Natural killer cell treated with Interleukin-12 subunit alpha and Interleukin-12 subunit beta and Interleukin-15 and Interleukin-18, amount 100 ng/mL, for 72 hours (primary cell): ENCODE measurements at regions not wholly inside any gene's neighbourhood (a gene's known extent, or its start where the extent isn't known, plus 50 kb on each side); places are given as distances from the start of the nearest gene placed in this dataset.

Experiments
- ATAC-seq, 2 donors: fragments of 150-1000 bp; cut with Tn5 transposase in 1 of 2; sonication (Bioruptor Pico), chemical (Tn5 transposase) in 1 of 2; 2 replicates each; pipeline ENCODE4 v1.10.0; 2021
- DNase-seq: peaks from one replicate; pipeline ENCODE4 v3.0.0; 2022; ENCODE audit warnings: low spot score
- H3K27ac Mint-ChIP-seq, 2 donors: 1 replicate in 1 of 2; 2 replicates in 1 of 2; pipeline ENCODE4 v1.8.0; 2022; ENCODE audit warnings: mixed read lengths in 2 of 2, mild to moderate bottlenecking in 1 of 2, moderate library complexity in 1 of 2
- H3K27me3 Mint-ChIP-seq, 2 donors: 1 replicate in 1 of 2; 2 replicates in 1 of 2; pipeline ENCODE4 v1.8.0; 2022; ENCODE audit warnings: mixed read lengths in 2 of 2
- H3K36me3 Mint-ChIP-seq: one replicate; pipeline ENCODE4 v1.8.0; 2022; ENCODE audit warnings: mixed read lengths
- H3K4me1 Mint-ChIP-seq, 2 donors: 1 replicate in 1 of 2; 2 replicates in 1 of 2; pipeline ENCODE4 v1.8.0; 2022; ENCODE audit warnings: low read depth in 2 of 2, mixed read lengths in 2 of 2, mild to moderate bottlenecking in 1 of 2
- H3K4me3 Mint-ChIP-seq: one replicate; pipeline ENCODE4 v1.8.0; 2022; ENCODE audit warnings: mixed read lengths
- H3K9me3 Mint-ChIP-seq: 2 replicates; pipeline ENCODE4 v1.8.0; 2022; ENCODE audit warnings: mixed read lengths

GRCh38 chr4:30912098-30912714, 192.0 kb downstream of the PCDH7 start:
- no peak for ATAC-seq
- no peak for DNase-seq
- no peaks in the 10 kb centered on the region for H3K4me1 Mint-ChIP-seq
- H3K9me3 Mint-ChIP-seq, result peaks cover 36% of the 10 kb centered on the region
- H3K36me3 Mint-ChIP-seq, result peaks cover 8% of the 10 kb centered on the region
- H3K27ac Mint-ChIP-seq, result no peak overlapping the region
- H3K27me3 Mint-ChIP-seq, result no peaks in the 10 kb centered on the region
- H3K4me3 Mint-ChIP-seq, result no peak overlapping the region

GRCh38 chr4:30916337-30917274, 196.4 kb downstream of the PCDH7 start:
- no peaks in the 10 kb centered on the region for H3K27me3 Mint-ChIP-seq

GRCh38 chr4:30917946-30918345, 197.8 kb downstream of the PCDH7 start:
- no peak overlapping the region for H3K27ac Mint-ChIP-seq
- H3K4me1 Mint-ChIP-seq, result no peaks in the 10 kb centered on the region
- ATAC-seq (no peak), DNase-seq (no peak)
- H3K36me3 Mint-ChIP-seq, result peaks cover 9% of the 10 kb centered on the region
- H3K27me3 Mint-ChIP-seq, result no peaks in the 10 kb centered on the region
- H3K9me3 Mint-ChIP-seq, result peaks cover 20% of the 10 kb centered on the region
- H3K4me3 Mint-ChIP-seq, result no peak overlapping the region

More at GRCh38 chr4:30916337-30917274, 196.4 kb downstream of the PCDH7 start:
- DNase-seq (no peak), ATAC-seq (no peak)
- Mint-ChIP-seq H3K36me3 (peaks cover 9% of the 10 kb centered on the region), H3K4me3 (no peak overlapping the region), H3K27ac (no peak overlapping the region), H3K4me1 (no peaks in the 10 kb centered on the region), H3K9me3 (peaks cover 20% of the 10 kb centered on the region)

GRCh38 chr4:30919458-30919857, 199.3 kb downstream of the PCDH7 start:
- no peaks in the 10 kb centered on the region for H3K4me1 Mint-ChIP-seq
- H3K36me3 Mint-ChIP-seq, result peaks cover 9% of the 10 kb centered on the region
- peaks cover 20% of the 10 kb centered on the region for H3K9me3 Mint-ChIP-seq
- no peak overlapping the region for H3K27ac Mint-ChIP-seq
- H3K4me3 Mint-ChIP-seq, result no peak overlapping the region
- ATAC-seq (no peak), DNase-seq (no peak)
- H3K27me3 Mint-ChIP-seq, result no peaks in the 10 kb centered on the region

DNA sequence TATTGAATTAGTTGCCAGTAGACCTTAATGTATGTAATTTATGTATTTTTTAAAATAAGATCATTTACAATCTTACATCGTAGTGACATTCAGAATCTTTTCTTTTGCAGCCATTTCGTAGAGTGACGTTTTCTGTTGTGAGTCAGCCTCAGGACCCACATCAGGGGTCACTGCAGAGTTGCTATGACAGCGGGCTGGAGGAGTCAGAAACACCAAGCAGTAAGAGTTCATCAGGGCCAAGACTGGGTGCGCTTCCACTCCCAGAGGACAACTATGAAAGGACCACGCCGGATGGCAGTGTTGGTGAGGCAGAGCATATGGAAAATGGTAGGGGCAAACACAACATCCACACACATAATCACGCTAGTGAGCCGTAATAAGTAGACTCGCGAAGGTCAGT, 199.9 kb downstream of the PCDH7 start:
- no peak overlapping the region for H3K27ac Mint-ChIP-seq
- H3K4me3 Mint-ChIP-seq, result no peak overlapping the region
- H3K4me1 Mint-ChIP-seq, result no peaks in the 10 kb centered on the region
- H3K36me3 Mint-ChIP-seq, result peaks cover 9% of the 10 kb centered on the region
- DNase-seq (no peak), ATAC-seq (no peak)
- H3K27me3 Mint-ChIP-seq, result no peaks in the 10 kb centered on the region
- H3K9me3 Mint-ChIP-seq, result peaks cover 20% of the 10 kb centered on the region

DNA sequence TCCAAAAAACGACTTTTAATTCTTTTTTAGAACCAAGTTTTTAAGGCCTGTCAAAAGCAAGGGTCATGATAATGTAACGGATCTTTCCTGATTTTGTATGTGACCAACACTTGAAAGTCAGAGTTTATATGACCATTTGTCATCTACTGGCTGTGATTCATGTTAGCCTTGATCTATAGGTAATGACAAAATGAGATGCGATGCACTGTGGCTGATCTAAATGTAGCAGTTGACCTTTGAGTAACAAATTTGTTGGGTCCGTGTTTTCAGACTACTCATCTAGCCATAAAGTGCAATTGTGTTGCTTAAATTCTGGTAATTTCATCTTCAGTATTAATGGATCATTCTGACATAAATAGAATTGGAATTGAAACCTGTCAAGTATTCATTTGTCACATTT, 202.5 kb downstream of the PCDH7 start:
- Mint-ChIP-seq H3K27me3 (no peaks in the 10 kb centered on the region), H3K9me3 (peaks cover 7% of the 10 kb centered on the region), H3K4me3 (no peak overlapping the region), H3K36me3 (no peaks in the 10 kb centered on the region), H3K27ac (no peak overlapping the region), H3K4me1 (no peaks in the 10 kb centered on the region)
- no peak for ATAC-seq
- DNase-seq, result no peak

DNA sequence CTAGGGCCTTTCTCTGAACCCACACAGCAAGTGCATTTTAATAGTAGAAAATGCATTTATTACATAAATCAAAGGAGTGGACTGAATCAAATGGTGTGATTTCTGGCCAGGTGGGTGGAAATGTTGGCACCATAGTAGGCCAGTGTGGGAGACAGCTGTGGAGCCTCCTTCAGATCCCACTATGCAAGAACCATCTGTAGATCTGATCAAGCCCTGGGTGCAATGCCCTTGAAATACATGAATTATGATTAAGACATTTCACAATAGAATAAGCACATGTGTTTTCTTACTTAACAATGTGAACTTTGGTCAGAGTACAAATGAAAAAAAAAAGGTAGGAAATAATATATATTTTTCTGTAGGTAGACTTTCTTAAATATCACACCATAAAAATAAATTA, 204.3 kb downstream of the PCDH7 start:
- H3K9me3 Mint-ChIP-seq, result peaks cover 5% of the 10 kb centered on the region

DNA sequence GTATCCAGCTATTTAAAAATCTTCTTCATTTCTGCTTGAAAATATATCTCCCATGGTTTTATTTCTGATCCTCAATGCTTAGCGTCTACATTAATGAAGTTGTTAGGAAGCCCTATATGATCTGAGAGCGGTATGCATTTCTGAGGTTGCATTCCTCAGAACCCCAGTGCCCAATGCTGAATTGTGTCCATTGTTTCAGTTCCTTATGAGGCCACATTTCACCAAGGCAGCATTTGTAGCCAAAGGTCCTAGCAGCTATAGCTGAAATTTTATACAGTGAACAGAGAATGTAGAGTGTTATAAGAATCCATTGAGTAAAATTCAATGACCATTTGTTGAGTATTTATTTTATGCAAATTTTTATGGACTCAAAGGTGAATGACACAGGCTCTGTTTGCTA, 209.5 kb downstream of the PCDH7 start:
- H3K27me3 Mint-ChIP-seq, result no peaks in the 10 kb centered on the region
- no peak overlapping the region for H3K27ac Mint-ChIP-seq
- no peaks in the 10 kb centered on the region for H3K4me1 Mint-ChIP-seq
- DNase-seq (no peak), ATAC-seq (no peak)
- H3K36me3 Mint-ChIP-seq, result peaks cover 9% of the 10 kb centered on the region
- H3K9me3 Mint-ChIP-seq, result peaks cover 18% of the 10 kb centered on the region
- no peak overlapping the region for H3K4me3 Mint-ChIP-seq

More for the DNA sequence above, 204.3 kb downstream of the PCDH7 start:
- Mint-ChIP-seq H3K36me3 (no peaks in the 10 kb centered on the region), H3K27ac (no peak overlapping the region), H3K4me3 (no peak overlapping the region), H3K27me3 (no peaks in the 10 kb centered on the region), H3K4me1 (no peaks in the 10 kb centered on the region)
- no peak for DNase-seq
- no peak for ATAC-seq

- DNase-seq, result no peak
- ATAC-seq, result no peak
- H3K36me3 Mint-ChIP-seq, result peaks cover 9% of the 10 kb centered on the region
- H3K9me3 Mint-ChIP-seq, result peaks cover 15% of the 10 kb centered on the region
- H3K4me1 Mint-ChIP-seq, result no peaks in the 10 kb centered on the region
- H3K27ac Mint-ChIP-seq, result no peak overlapping the region
- no peak overlapping the region for H3K4me3 Mint-ChIP-seq
- no peaks in the 10 kb centered on the region for H3K27me3 Mint-ChIP-seq
Measured at GRCh38 chr4:30930276-30930675, 210.1 kb downstream of the PCDH7 start.

DNA sequence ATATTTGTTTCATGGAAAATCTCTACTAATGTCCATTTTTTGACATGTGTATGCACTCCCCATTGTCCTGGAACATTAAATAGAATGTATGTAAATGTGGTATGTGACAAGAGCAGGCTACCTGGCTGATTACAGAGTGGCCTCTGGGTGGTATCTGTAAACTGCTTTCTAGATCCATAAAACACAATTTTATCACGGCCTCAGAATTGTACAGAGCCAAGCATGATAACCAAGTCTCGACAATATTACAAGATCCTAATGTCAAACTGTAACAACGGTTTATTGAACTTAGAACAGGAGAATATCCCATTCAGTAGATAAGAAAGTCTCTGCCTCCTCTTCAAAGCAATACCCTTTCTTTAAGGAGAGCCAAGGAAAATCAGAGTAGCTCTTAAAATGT, 212.4 kb downstream of the PCDH7 start:
- H3K36me3 Mint-ChIP-seq, result peaks cover 9% of the 10 kb centered on the region

GRCh38 chr4:30939069-30939468, 218.9 kb downstream of the PCDH7 start:
- Mint-ChIP-seq H3K27me3 (no peaks in the 10 kb centered on the region), H3K4me1 (no peaks in the 10 kb centered on the region), H3K9me3 (peaks cover 5% of the 10 kb centered on the region), H3K4me3 (no peak overlapping the region), H3K36me3 (no peaks in the 10 kb centered on the region), H3K27ac (no peak overlapping the region)
- no peak for DNase-seq
- no peak for ATAC-seq

More for the DNA sequence above, 212.4 kb downstream of the PCDH7 start:
- Mint-ChIP-seq H3K4me3 (no peak overlapping the region), H3K4me1 (no peaks in the 10 kb centered on the region), H3K9me3 (peaks cover 18% of the 10 kb centered on the region), H3K27ac (no peak overlapping the region), H3K27me3 (no peaks in the 10 kb centered on the region)
- DNase-seq, result no peak
- ATAC-seq, result no peak

DNA sequence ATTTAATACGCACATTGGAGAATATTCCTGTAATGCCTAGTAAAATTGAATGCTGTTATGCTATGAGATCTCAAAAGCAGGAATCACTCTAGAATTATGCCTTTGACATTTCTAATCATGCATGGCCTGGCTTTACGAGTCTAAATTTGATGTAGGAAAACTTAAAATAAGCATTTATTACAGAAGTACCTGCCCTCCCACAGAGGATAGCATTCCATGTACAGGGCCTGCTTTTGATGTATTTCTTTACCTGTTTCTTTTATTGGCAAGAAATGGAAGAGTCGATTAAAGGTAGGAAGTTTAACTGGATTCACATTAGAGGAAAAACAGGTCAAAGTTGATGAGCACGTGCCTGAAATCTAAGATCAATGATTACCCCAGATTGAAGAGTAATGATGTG, 219.5 kb downstream of the PCDH7 start:
- DNase-seq, result no peak
- Mint-ChIP-seq H3K4me1 (no peaks in the 10 kb centered on the region), H3K36me3 (no peaks in the 10 kb centered on the region), H3K27ac (no peak overlapping the region), H3K27me3 (no peaks in the 10 kb centered on the region), H3K9me3 (peaks cover 5% of the 10 kb centered on the region), H3K4me3 (no peak overlapping the region)
- ATAC-seq, result no peak

DNA sequence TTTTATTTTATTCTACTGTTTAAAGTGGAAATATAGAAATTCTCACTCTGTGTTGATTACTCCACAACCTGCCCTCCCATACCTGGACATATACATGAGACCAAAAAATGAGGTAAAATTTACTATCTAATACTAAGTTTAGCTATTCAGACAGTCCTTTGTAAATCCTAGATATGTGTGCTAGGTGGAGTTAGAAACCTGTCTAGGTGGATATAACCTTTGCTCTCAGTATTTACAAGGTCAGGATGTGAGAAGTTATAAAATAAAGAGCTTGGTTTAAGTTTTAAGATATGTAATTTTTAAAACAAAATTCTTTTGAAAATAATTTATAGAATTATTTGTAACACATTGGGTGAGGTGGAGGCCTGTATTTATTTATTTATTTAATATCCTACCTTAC, 221.5 kb downstream of the PCDH7 start:
- H3K4me1 Mint-ChIP-seq, result no peaks in the 10 kb centered on the region
- DNase-seq, result no peak
- no peaks in the 10 kb centered on the region for H3K27me3 Mint-ChIP-seq
- no peaks in the 10 kb centered on the region for H3K36me3 Mint-ChIP-seq
- no peak overlapping the region for H3K27ac Mint-ChIP-seq
- ATAC-seq, result no peak
- no peak overlapping the region for H3K4me3 Mint-ChIP-seq
- peaks cover 3% of the 10 kb centered on the region for H3K9me3 Mint-ChIP-seq

GRCh38 chr4:30943356-30943755, 223.2 kb downstream of the PCDH7 start:
- peaks cover 3% of the 10 kb centered on the region for H3K9me3 Mint-ChIP-seq
- H3K4me3 Mint-ChIP-seq, result no peak overlapping the region
- no peaks in the 10 kb centered on the region for H3K4me1 Mint-ChIP-seq
- ATAC-seq (no peak), DNase-seq (no peak)
- H3K36me3 Mint-ChIP-seq, result no peaks in the 10 kb centered on the region
- no peaks in the 10 kb centered on the region for H3K27me3 Mint-ChIP-seq
- no peak overlapping the region for H3K27ac Mint-ChIP-seq
